NCI-H510A (cell line): ENCODE measurements at regions not wholly inside any gene's neighbourhood (a gene's known extent, or its start where the extent isn't known, plus 50 kb on each side); places are given as distances from the start of the nearest gene placed in this dataset.

ENCODE experiments used
- DNase-seq: peaks from one replicate; lab custom pipeline; 2025; lab: John Stamatoyannopoulos, UW

DNA sequence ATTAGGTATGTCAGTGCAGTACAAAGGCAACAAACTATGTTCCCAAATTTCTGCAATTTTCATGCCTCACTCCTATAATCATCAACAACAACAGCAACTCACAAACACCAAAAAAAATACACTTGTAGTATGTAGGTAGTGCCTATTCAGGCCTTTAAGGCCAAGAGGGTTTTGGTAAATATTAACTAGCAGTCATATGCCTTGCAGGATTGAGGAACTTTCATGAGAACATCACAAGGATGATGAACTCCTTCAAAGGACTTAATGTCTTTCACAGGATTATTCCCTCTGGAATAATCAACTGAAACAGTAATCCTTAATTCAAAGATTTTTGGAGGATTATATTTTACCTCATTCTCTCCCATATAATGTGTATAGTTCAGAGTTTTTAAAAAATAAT, 293.8 kb downstream of the NOVA1 start:
- no peak for DNase-seq

DNA sequence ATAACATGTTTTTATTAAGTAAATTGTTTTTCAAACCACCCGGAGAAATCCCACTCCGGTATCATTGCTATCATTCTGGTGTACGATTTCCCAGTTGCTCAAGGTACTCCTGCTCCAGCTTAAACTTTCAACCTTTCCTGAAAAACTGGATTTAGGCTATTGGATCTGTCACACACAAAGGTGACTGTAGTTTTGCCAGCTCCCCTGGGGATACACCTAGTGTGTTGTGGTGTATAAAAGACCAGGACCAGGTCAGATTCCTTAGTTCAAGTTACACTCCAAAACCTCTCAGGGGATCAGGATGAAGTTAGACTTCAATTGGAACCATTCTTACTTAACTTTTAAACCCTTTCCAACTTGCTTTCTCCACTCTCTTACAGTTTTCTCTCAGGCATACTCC, 303.9 kb downstream of the NOVA1 start:
- DNase-seq: no peak

DNA sequence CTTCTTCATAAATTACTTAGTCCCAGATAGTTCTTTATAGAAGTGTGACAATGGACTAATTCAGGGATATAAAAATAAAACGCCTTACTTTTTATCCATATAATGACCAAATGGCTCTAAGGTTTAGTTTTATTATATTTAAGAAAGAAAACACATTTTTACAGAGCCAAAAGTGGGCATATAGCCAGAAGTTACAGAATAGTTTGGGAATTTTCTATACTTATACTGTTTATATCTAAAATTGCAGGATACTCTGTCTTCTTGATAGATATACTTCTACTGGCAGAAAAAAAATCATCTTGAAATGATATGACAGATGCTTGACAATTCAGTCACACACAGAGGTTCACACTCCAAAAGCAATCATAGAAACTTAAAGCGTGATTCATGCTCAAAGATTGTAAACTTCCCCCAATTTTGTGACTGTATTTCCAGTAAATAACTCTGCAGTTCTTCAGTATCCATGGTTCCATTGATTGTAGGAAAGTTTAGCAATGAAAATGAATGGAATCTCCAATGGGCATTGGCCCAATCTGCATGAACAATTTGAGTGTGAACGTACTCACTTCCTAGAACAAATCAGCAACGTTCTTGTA, 307.8 kb downstream of the NOVA1 start:
- DNase-seq: no peak

DNA sequence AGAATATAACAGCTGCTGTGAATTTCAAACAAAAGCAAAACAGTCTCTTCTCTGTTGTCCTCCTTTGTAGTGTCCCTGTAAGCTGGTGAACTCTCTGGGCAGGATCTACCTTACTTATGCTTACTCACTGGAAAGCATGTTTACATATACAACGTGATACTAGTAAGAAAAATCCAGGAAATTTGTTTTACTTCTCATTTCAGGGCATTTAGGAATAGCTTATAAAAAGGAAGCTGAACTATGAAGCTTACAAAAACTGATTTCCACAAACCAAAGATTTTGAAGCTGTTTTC, 311.0 kb downstream of the NOVA1 start:
- DNase-seq: no peak

DNA sequence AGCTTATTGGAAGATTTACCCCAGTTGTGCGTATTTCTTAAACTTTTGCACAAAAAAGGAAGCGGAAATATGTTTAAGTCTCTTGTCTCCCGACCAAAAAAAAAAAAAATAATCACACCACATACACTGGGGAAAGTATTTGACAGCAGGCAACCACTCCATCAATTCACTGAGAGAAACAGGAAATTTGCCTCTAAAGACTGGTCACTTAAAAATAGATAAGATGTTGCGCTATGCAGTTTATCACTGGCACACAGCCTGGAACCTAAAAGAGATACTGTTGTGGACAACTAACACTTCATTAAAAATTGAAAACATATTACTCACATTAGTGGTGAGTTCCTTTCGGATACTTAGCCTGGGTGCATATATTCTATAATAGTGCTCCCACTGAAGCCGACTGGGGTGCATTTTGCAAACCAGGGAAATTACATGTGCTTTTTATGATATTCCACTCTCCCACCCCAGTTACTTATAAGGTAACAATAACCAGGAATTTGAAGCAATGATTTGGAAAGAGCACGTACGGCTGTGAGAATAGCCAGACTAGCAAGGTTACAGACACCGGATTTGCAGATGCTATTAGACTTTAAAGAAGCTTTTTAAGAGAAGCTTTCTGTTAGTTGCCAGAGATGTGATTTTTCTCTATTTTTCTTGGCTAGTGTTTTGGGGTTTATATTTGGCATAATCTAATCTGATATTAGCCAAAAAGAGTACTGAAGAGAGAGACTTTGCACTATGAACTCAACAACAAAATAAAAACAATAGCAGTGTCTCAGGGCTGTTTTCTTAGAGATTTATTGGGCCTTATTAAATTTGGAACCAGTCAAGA, 311.5 kb downstream of the NOVA1 start:
- DNase-seq: no peak

DNA sequence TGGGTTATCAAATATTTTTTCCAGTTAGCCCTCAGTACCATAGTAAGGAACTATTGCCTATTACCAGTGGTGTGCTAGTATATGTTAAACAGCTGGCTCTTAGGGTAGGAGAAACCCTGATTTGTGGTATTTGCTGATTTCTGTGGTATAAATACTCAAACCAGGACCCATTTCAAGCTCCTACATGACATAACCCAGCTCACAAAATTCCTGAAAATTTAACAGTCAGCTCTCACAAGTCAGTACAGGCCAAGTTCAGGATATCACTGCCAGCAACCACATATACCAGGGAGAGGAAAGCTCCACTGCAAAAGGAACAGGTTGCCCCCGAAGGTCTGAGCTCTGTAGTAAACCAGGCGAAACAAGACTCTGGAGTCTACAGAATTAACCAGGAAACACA, 315.3 kb downstream of the NOVA1 start:
- DNase-seq: no peak

DNA sequence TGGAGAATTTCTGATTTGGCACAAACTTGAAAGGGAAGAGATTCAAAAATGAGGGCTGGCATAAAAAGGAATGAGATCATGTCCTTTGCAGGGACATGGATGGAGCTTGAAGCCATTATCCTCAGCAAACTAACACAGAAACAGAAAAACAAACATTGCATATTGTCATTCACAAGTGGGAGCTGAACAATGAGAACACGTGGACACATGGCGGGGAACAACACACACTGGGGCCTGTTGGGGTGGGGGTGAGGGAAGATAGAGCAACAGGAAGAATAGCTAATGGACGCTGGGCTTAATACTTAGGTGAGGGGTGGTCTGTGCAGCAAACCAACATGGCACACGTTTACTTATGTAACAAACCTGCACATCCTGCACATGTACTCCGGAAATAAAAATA, 315.8 kb downstream of the NOVA1 start:
- DNase-seq: peak; percentile 21

DNA sequence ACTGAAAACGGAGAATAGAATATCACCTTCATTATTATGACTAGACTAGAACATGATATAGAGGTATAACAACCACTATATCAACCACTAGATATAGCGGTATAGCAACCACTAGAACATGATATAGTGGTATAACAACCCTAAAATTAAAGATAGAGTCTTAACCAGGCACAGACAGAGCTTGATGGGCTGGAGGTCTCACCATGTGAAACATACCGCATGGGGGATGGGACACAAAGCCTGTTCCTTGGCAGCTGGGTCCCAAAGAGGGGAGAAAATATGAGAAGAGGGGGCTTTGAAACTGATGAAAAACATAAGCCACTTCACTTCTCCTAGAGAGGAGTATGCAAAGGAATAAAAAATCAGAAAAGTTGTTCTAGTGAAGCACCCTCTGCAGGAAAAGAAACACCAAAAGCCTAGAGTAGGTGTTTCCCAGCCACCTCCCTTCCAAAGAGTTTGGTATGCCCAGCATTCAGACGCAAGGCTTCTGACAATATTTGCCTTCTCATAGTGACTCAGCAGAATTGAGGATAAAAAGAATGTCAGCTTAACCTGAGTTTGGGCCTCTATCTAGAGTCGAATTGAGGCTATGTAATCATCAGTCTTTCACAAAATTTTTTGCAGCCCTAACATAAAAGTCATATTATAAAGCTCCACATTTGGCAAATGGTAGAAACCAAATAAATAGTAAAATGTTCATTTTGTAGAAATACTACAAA, 316.4 kb downstream of the NOVA1 start:
- peak; percentile 19 for DNase-seq

DNA sequence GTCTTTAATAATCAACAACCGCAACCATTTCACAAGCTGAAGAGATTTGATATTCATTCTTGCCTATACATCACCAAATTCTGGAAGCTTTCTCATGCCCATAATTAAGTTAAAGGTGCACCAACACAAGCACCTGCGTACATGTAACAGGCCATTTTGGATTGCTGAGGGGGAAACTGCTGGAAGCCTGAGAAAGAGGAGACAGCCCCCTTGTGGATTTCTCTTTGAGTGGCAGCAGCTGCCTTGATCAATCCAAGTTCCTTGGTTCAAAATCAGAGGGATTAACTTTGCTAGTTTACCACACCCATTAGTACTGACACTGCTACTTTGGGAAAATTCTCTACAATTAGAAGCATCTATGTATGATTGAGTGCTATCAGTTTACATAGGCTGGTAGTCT, 321.1 kb downstream of the NOVA1 start:
- DNase-seq: no peak

DNA sequence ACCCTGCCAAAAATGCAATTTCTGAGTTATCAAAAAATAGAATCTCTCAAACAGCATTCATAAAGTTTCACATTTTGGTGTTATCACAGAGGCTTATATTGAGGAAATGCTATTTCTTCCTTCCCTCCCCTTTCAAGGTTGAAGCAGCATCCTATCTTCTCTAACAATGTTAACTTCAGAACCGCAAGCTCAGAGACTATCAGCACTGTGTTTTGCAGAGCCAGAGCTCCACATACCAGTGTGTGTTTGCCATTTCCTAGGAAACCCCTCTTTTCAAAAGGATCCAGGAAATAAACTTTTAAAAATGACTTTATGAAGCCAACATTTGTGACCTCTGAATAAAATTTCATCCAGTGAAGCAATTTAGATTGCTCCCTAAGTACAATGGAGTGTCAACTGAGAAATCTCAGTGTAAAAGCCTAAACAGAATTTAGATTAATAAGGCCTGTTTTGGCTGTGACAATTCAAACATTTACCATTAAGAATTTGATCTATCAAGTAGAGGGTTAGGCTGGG, 332.6 kb downstream of the NOVA1 start:
- no peak for DNase-seq

DNA sequence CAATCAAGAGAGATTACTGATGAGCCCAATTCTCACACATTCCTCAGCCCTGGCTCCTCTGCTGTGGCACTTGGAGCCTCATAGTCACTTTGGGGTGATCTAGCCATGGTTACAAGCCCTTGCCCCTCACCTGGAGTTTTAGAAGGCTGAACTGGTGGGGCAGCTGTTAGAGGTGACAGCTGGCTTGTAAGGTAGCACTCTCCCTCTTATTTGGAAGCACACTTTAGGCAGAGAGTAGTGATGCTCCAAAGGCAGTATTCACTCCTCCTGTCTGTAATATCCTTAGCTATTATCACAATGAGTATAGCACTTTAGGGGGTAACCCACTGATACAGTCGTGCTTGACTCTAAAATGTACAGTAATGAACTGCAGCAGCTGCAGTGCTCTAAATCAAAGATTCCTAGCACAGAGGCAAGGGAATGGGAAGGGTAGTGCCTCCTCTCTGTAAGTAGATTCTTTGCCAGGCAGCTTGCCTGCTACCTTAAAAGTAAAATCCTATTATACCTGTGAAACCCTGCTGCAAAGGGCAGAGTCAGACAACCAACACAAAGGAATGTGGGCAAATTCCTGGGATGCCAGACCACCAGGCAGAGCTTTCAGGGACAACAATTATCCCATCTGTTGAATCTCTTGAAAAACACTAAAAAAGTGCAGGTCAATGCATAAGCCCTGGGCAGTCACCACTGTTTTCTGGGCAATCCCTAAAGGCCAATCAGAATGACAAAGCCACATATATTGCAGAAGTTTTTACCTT, 336.3 kb downstream of the NOVA1 start:
- no peak for DNase-seq

DNA sequence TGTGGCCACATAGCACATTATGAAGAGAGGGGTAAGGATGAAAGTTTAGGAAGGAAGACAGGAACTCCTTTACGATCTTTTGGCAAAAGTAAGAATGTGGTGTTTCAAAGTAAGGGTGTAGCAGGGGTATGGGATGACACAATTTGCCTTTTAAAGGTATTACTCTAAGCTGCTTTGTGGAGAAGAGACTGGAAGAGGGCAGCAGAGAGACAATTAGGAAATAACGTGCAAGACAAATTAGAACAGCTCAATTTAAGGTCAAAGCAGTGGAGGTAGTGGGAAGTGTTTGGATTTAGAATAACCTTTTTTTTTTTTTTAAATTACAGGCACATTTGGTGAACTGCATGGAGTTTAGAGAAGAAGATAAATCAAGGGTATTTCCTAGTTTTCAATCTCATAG, 342.6 kb downstream of the NOVA1 start:
- DNase-seq: no peak

DNA sequence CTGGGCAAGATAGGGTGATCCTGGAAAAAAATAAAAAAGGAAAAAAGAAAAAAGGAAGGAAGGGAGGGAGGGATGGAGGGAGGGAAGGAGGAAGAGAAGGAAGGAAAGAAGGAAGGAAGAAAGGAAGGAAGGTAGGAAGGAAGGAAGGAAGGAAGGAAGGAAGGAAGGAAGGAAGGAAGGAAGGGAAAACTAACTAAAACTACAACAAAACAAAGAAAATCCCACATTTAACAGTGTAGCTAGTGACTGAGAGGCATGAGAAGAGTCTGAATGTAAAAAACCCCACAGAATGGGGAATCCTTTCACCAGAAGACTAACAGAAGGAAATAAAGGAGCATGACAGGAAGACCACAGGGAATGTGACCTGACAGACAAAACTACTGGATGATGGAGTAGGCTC, 345.7 kb downstream of the NOVA1 start:
- DNase-seq: no peak

DNA sequence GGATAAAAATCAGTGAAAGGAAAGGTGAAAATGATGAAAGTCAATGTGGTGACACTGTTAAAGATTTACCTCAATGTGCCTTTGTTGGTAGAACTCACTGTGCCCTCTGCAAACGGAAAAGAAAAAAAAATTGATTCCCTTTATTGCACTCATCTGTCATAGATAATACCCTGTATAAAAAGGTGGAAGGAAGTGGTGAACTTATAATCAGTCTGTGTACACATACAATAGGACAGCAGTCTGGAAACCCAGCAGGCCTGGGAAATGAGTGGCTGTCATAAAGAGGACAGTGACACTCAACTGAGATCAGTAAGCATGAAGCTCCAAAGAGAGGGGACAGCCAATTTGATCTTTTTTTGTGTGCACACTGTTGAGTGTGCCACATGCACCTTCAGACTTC, 364.7 kb downstream of the NOVA1 start:
- no peak for DNase-seq

DNA sequence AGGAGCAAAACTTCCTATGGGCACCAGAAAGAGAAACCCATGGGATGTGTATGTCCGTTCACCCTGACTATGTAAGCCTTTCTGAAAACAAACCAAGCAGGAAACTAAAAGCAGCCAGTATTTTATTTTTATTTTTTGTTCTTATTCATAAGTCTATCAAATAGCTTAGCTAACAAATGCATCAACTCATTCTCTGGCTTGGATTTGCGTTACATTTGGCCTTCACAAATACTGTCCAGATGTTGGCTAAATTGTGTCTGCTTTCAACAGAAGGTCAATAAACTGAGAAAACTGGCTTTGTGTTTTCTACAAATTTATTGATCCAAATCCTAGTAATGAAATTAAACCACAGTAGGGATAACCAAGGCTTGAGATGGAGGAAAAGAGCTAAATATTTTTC, 379.0 kb downstream of the NOVA1 start:
- no peak for DNase-seq

DNA sequence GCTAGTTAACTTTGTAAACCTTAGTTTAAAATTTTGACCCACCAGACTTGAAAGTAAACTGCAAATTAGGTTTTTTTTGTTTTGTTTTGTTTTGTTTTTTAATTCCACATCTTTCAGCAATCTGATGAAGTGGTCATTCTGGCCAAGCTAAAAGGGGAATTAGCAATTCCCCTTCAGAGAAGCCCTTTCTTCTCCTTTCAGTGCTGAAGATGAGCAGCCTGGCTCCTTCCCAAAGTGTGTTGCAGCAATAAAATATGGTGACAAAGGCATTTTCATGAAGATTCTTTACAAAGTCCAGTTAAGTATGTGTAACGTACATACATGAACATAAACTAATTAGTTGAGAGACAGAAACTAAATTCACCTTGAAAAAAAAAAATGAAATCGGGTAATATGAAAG, 380.1 kb downstream of the NOVA1 start:
- DNase-seq: no peak

DNA sequence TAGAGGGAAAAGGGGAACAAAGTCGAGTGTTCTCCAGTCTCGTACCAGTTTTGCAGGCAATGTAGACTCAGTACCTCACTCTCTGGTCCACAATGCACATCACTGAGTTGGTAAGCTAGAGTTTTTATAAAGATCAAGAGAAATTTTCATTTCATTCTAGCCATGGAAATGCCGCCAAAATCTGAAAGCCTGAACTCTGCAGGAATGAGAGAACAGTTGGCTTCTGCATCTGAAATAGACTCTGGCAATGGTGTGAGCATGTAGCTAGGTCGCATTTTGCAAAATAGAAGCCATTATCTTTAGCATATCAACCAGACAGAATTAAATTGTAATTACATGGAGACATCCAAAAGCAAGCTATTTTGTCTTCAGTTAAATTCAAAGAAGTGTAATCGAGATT, 381.0 kb downstream of the NOVA1 start:
- DNase-seq: no peak

DNA sequence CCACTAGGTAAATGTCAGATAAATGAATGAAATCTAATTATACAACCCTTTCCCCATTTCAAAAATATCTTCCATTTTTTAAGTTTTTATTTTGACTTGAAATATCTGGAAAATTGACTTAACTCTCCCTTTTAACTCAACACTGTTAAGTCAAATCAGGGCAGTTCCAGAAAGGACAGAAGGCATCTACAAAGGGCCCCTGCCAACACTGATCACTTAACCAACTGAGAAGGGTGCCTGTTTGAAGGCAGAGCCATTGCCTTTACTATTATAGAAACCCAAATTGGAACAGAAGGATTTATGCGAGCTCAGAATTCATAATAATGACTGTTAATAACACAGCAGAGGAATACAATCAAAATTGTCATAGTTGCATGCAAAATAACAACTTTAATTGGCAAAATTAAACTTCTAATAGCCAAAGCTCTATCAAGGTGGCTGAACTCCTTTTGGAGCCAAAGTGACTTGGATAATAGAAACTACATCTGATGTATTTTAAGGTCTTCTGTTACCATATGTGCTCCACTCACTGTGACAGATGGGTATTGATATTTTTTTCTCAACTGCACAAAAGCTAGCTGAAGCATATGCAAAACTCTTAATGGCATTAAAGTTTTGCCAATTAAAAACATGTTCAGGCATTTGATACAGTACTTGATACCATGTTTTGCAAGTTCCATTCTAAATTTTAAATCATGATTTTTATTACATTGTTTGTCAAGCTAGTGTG, 383.8 kb downstream of the NOVA1 start:
- no peak for DNase-seq

DNA sequence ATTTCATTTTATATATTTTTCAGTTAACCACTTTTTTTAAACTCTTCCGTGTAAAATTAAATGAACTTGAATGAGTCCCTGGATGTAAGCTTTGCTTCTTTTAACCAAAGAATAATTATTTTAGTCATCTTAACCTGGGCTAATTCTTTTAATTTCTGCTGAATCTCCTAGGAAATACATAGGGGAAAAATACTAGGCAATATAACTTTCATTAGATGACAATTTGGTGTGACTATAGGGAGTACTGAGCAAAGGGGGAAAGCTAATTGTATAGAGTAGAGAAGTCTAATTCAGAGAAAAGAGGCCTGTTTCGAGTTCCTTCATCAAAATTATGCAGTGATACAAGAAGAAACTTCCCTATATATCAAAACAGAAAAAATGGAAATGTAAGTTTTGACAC, 388.1 kb downstream of the NOVA1 start:
- no peak for DNase-seq

DNA sequence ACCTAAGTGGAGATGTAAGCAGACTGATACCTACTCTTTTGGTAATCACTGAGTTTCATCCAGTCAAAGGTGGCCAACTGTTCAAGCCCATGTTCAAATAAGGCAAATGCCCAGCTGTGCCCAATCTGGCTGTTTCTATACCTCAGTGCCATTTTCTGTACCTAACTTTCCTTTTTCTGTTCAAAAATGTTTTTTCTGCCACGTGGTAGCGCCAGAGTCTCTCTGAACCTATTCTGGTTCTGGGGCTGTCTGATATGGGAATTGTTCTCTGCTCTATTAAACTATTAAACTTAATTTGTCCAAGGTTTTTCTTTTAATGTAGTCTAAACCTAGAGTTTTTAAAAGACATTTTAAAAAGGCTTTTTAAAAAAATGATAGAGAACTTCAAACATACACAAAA, 391.2 kb downstream of the NOVA1 start:
- DNase-seq: no peak

DNA sequence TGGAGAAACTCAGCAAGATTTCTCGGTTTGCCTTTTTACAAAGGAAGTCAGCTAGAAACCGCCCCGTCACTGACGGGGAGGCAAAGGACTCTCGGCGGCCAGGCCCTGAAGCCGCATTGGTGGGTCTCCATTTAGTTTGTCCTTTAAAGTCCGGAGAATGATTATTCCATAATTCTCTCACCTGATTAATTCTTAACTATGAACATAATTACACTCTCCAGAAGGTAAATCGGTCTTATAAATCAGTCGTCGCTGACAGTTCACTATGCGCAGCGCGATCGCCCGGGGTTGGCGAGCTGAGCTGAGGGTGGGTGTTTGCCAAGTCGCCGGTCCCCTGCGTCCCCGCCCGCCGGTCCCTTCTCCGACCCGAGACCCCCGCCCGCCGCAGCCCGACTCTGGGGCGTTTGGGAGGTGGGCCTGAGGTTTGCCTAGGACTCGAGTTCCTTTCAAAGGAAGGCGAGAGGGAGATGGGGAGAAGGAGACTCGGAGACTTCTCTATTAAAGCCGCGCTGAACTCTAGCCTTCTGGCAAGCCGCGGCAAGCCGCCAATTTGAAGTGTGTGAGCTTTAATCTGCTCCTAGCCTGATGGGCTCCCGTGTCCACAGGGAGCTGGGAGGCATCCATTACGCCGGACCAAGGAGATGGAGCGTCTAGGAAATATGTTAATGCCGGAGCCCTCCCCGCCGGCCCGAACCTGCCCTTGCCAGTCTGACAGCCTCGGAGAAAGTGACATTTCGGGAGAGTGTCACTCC, 392.9 kb downstream of the NOVA1 start:
- DNase-seq: no peak
